Endothelial cell (in vitro differentiated cells): ENCODE measurements at regions not wholly inside any gene's neighbourhood (a gene's known extent, or its start where the extent isn't known, plus 50 kb on each side); places are given as distances from the start of the nearest gene placed in this dataset.

Experiments
- DNase-seq: peaks from one replicate; pipeline ENCODE4 v3.0.0; 2021; ENCODE audit warnings: low spot score
- H3K27ac Mint-ChIP-seq: one replicate; pipeline ENCODE4 v1.8.0; 2021; ENCODE audit warnings: mixed read lengths, inconsistent platforms; ENCODE audit not compliant: unreplicated experiment
- H3K27me3 Mint-ChIP-seq: one replicate; pipeline ENCODE4 v1.8.0; 2021; ENCODE audit warnings: mild to moderate bottlenecking, moderate library complexity, mixed read lengths, inconsistent platforms; ENCODE audit not compliant: unreplicated experiment
- H3K36me3 Mint-ChIP-seq: one replicate; pipeline ENCODE4 v1.8.0; 2021; ENCODE audit warnings: mild to moderate bottlenecking, low read depth, mixed read lengths, inconsistent platforms; ENCODE audit not compliant: unreplicated experiment
- H3K4me1 Mint-ChIP-seq: one replicate; pipeline ENCODE4 v1.8.0; 2021; ENCODE audit warnings: mild to moderate bottlenecking, mixed read lengths, inconsistent platforms; ENCODE audit not compliant: unreplicated experiment
- H3K4me3 Mint-ChIP-seq: one replicate; pipeline ENCODE4 v1.8.0; 2021; ENCODE audit warnings: mild to moderate bottlenecking, mixed read lengths, inconsistent platforms; ENCODE audit not compliant: unreplicated experiment
- H3K9me3 Mint-ChIP-seq: one replicate; pipeline ENCODE4 v1.8.0; 2021; ENCODE audit warnings: mixed read lengths, inconsistent platforms; ENCODE audit not compliant: unreplicated experiment
- CTCF ChIP-seq: fragments of 200-600 bp; sonication (generic); IDR thresholded peaks from one replicate; pipeline ENCODE4 v1.5.0; 2021; ENCODE audit warnings: antibody characterized with exemption; ENCODE audit not compliant: unreplicated experiment

- TF ChIP-seq CTCF, result no peak
- Mint-ChIP-seq H3K27me3 (no peaks in the 10 kb centered on the region), H3K4me1 (no peaks in the 10 kb centered on the region), H3K4me3 (no peak overlapping the region), H3K9me3 (no peaks in the 10 kb centered on the region), H3K27ac (no peak overlapping the region), H3K36me3 (no peaks in the 10 kb centered on the region)
- no peak for DNase-seq
Observed at GRCh38 chr7:12777257-12777656, 89.8 kb downstream of the ARL4A start.

GRCh38 chr7:12779947-12780346, 92.5 kb downstream of the ARL4A start:
- Mint-ChIP-seq H3K4me1 (no peaks in the 10 kb centered on the region), H3K27me3 (no peaks in the 10 kb centered on the region), H3K9me3 (no peaks in the 10 kb centered on the region), H3K4me3 (no peak overlapping the region), H3K27ac (no peak overlapping the region), H3K36me3 (no peaks in the 10 kb centered on the region)
- no peak for TF ChIP-seq CTCF
- DNase-seq, result no peak

GRCh38 chr7:12783421-12784095, 96.1 kb downstream of the ARL4A start:
- Mint-ChIP-seq H3K27ac (no peak overlapping the region), H3K36me3 (no peaks in the 10 kb centered on the region), H3K27me3 (no peaks in the 10 kb centered on the region), H3K4me1 (no peaks in the 10 kb centered on the region), H3K4me3 (no peak overlapping the region), H3K9me3 (no peaks in the 10 kb centered on the region)
- DNase-seq, result no peak
- no peak for TF ChIP-seq CTCF

- no peaks in the 10 kb centered on the region for H3K36me3 Mint-ChIP-seq
- no peaks in the 10 kb centered on the region for H3K27me3 Mint-ChIP-seq
- no peaks in the 10 kb centered on the region for H3K4me1 Mint-ChIP-seq
Observed at GRCh38 chr7:12785473-12785872, 98.0 kb downstream of the ARL4A start.

GRCh38 chr7:12786494-12786893, 99.1 kb downstream of the ARL4A start:
- Mint-ChIP-seq H3K36me3 (no peaks in the 10 kb centered on the region), H3K4me1 (no peaks in the 10 kb centered on the region), H3K9me3 (no peaks in the 10 kb centered on the region), H3K4me3 (no peak overlapping the region), H3K27ac (peak overlapping the region; percentile 63), H3K27me3 (no peaks in the 10 kb centered on the region)
- DNase-seq, result no peak
- TF ChIP-seq CTCF, result no peak

More at GRCh38 chr7:12785473-12785872, 98.0 kb downstream of the ARL4A start:
- no peak overlapping the region for H3K27ac Mint-ChIP-seq
- H3K4me3 Mint-ChIP-seq, result no peak overlapping the region
- H3K9me3 Mint-ChIP-seq, result no peaks in the 10 kb centered on the region
- no peak for DNase-seq
- TF ChIP-seq CTCF, result no peak
